ENCODE measurements at regions not wholly inside any gene's neighbourhood (a gene's known extent, or its start where the extent isn't known, plus 50 kb on each side); places are given as distances from the start of the nearest gene placed in this dataset.

DNA sequence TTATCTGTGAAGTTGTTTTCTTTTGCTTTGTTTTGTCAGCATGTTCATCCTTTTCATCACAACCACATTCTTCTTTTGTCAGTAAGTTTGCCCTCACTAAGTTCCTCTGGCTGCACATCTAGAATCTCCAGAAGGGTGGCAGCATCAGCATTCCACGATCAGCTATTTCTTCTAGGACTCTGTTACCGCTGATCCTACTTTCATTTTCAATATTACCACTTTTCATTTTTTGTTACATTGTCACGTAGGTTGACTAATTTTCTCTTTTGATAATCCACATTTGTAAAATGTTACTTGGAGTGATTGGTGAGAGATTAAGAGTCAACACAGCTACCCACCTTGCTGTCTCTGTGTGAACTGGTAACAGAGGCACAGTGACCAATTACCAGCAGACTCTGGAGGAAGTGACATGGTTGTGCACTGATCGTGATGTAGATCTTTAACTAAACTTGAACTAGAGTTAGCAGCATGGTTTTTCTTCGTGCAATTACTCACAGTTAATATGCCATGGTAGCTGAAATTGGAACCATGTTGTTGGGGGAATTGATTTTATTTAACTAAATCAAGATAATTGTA, 307.9 kb upstream of the SLC35B3 start:
- in situ Hi-C loops (cut with MboI; ENCODE audit: low sequenced_read_pairs) = no loop called here

DNA sequence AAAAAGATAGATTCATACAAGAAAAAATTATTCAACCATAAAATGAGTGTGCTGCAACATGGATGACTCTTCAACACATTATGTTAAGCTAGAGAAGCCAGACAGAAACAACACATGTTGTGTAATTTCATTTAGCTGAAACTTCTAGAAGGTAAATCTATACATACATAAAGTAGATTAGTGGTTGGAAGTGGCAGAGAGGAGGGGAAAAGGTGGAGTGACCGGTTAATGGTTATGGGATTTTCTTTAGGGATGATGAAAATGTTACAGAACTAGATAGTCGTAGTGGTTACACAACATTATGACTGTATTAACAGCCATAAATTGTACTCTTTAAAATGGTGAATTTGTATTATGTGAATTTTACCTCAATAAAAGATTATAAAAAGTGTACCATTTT, 304.1 kb upstream of the SLC35B3 start:
- in situ Hi-C loops (cut with MboI; ENCODE audit: low sequenced_read_pairs) = no loop called here

DNA sequence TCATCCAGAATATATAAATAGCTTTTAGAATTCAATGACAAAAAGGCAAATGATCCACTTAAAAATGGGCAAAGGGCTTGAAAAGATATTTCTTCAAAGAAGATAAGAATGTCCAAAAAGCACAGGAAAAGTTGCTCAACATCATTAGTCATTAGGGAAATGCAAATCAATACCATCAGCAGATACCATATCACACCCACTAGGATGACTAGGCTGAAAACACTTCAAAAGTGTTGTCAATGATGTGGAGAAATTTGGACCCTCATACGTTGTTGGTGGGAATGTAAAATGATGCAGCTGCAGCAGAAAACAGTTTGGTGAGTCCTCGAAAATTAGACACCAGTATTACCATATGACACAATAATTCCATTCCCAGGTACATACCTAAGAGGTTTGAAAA, 303.6 kb upstream of the SLC35B3 start:
- in situ Hi-C loops (cut with MboI; ENCODE audit: low sequenced_read_pairs) = no loop called here

DNA sequence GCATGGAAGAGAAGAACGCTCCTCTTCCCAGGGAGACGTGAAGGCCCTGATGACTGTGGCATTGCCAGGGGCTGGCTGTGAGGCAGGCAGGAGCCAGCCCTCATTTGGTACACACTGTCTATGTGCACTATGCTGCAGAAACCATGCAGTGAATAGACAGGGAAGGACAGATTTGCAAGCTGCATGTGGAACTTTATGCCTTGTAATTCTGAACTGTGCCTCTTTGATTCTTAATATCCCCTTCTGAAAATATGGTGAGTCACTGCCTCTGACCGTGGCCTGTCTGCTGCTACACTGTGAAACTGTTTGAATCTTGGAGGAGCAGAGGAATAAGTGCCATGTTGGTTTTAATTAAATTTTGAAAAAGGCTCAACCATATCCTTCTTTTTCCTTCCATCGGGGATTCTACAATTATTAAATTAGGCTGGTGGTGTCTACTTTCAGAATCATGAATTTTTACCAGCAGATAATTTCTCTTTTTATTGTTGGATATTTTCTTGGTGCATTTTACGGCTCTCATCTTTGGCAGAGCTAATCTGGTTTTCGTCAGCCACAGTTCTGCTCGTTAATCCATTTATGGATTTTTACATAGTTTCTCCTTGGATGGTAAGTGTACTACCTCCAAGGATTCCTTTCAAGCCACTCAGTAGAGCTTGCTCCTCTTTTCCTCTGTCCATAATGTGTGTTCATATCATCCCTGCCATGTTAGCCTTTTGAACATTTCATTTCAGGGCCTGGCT, 301.0 kb upstream of the SLC35B3 start:
- in situ Hi-C loops (cut with MboI; ENCODE audit: low sequenced_read_pairs) = no loop called here

DNA sequence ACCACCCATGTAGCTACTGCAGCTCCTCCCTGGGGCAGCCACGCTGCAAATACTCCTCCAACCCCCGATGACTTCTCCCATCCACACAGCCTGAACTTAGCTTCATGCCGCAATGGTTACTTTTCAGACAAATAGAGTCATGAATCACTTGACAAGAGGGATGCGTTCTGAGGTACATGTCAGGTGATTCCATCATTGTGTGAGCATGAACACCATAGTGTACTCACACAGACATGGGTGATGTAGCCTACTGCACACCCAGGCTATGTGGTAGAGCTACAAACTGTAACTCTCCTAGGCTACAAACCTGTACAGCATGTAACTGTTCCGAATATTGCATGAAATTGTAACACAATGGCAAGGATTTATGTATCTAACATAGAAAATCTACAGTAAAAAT, 298.5 kb upstream of the SLC35B3 start:
- in situ Hi-C loops (cut with MboI; ENCODE audit: low sequenced_read_pairs) = no loop called here

DNA sequence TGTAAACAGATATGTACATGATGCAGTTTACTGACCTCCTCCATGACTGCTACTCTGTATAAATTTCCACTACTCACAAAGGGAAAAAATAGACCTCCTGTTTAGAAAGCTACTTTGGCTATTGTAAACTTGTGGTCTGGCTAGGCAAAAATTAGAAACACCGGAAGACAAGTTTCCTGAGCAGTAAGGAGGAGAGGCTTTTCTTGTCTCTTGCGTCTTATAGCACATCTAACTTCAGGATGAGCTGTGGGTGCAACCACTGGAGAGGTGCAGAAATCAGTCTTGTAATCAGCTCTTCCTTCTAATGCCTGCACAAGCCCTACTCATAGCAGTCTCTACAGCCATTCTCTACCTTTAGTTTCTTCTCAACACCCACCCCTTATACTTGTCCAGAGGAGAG, 296.5 kb upstream of the SLC35B3 start:
- in situ Hi-C loops (cut with MboI; ENCODE audit: low sequenced_read_pairs) = no loop called here

DNA sequence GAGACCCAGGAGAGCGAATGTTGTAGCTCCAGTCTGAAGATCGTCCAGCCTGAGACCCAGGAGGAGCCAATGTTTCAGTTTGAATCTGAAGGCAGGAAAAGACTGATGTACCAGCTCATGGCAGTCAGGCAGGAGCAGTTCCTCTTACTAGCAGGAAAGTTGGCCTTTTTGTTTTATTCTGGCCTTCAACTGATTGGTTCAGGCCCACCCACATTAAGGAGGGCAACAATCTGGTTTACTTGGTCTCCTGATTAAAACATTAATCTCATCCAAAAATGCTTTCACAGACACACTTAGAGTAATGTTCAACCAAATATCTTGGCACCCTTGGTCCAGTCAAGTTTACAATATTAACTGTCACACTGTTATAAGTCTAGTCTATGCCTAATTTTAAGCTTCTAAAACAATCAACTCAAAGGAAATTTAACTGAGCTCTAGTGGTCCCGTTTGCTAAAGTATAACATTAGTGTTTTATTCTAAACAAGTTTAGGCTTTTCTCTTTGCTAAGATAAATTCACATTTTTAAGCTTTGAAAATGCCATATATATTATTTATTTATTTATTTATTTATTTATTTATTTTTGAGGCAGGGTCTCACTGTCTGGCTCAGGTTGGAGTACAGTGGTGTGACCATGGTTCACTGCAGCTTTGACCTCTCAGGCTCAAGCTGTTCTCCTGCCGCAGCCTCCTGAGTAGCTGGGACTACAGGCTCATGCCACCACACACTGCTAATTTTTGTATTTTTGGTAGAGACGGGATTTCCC, 275.5 kb upstream of the SLC35B3 start:
- in situ Hi-C loops (cut with MboI; ENCODE audit: low sequenced_read_pairs) = no loop called here

DNA sequence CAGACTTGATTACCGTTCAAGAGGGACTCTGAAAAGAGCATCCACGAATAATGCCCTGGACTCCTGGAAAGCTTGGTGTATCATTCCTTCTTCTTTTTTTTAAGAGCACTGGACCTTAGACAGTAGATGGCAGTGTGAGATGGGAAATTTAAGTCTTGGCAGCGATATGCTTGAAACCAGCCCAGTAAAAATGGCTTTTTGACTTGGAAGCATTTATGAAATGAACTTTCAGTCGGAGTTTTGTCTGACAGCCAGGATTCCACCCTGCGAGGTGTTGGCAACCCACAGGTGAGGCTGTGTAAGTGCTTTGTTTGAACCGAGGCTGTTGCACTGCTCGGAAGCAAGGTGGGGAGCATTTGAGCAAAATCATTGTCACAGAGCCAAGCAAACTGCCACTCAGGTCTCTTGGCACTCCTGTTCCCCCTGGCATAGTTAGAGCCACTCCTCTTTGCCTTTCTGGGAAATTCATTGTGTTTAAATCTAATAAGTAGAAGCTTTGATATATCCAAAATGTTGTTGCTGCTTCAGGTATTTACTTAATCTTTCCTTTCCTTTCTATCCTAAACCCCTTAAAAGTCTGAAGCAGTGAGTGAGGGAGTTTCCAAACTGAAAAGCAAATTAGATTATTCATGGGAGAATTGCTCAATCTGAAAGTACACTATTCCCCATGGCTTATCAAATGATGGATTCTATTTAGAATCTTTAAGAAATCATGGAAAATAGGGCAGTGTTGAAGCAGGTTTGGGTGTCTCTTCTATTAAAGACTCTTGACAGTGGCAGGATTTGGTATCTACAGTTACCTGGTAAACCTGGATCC, 272.8 kb upstream of the SLC35B3 start:
- in situ Hi-C loops (cut with MboI; ENCODE audit: low sequenced_read_pairs) = no loop called here

DNA sequence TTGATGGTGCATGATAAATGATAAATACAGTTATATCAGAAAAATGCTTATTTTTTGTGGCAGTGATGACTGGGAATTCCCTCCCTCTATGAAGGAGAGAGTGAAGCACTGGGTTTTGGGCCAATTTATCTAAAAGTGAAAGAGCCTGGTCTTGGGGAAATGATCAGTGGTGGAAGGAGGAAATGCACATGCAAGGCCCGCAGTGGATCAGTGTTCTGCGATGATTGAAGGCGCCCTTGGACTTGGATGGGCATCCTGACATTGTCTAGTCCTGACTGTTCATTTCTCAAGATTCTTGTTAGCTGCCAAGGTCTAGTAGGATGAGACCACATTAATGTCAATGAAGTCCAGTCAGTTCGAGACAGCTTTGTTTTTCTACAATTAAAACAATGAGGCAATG, 272.0 kb upstream of the SLC35B3 start:
- in situ Hi-C loops (cut with MboI; ENCODE audit: low sequenced_read_pairs) = no loop called here

DNA sequence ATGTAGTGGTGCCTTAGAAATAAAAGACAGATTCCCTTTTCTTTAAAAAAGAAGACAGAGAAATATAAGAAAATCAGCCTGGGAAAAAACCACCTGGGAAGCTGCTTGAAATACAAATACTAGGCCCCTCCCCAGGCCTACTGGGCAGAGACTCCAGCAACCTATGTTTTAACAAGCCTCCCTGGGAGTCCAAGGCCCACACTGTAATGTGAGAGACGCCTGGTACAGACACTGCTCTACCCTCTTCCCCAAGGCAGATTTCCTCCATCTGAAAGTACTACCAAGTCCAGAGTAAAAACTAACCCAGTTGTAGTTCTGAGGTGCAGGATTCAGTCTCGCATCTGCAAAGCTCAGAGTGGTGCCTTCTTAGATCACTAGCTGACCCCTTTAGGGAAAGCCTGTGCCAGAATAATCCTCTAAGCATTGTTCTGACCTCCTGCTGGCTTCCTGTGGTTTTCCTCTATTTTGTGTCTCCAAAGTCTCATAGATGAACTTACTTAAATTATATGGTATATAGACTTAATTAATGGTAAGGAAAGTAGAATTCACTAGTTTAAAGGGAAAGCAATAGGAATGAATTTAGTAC, 270.2 kb upstream of the SLC35B3 start:
- in situ Hi-C loops (cut with MboI; ENCODE audit: low sequenced_read_pairs) = no loop called here

DNA sequence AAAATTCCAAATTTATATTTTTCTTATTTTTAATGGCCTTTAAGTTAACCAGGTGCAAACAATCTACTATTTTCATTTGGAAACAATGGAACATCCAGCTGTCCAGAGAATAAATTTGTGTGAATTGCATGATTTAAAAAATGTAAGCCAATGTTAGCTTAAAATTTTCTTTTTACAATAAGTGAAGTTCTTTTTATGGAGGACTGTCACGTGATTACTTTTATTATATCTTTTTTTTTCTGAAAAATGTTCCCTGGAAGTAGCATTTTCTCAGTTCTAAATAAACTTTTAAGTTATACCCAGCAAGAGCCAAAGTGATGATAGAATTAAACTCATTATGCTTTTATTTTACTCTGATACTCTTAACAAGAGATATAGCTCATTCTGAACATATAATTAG, 267.7 kb upstream of the SLC35B3 start:
- in situ Hi-C loops (cut with MboI; ENCODE audit: low sequenced_read_pairs) = no loop called here

DNA sequence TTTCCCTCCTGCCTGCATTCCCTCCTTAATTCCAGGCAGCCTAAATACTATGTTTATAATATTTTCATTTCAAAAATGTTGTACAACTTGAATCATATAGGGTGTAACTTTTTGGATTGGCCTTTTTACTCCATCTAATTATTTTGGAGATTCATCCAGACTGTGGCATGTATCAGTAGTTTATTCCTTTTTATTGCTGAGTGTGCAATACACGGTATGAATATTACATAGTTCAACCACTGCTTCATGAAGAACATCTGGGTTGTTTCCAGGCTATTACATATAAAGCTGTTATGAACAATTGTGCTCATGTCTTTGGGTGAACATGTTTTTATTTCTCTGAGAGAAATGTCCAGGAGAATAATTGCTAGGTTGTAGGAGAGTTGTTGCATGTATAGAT, 253.5 kb upstream of the SLC35B3 start:
- in situ Hi-C loops (cut with MboI; ENCODE audit: low sequenced_read_pairs) = no loop called here

DNA sequence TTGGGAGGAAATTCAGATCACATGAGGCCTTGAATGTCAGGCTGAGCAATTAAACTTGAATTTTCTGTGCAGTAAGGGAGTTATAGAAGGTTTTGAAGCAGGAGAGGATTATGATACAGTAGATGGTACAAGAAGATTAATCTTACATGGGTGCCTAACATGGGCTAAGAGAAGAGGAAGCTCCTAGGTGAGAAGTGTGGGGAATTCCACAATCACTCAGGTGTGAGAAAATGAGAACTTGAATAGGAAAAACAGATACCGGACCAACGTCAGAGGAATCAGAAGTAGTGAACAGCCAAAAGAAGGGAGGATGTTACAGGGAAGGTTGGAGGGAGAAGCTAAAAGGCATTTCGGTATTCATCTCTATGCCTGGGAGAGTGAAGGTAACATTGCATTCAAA, 250.7 kb upstream of the SLC35B3 start:
- in situ Hi-C loops (cut with MboI; ENCODE audit: low sequenced_read_pairs) = no loop called here

DNA sequence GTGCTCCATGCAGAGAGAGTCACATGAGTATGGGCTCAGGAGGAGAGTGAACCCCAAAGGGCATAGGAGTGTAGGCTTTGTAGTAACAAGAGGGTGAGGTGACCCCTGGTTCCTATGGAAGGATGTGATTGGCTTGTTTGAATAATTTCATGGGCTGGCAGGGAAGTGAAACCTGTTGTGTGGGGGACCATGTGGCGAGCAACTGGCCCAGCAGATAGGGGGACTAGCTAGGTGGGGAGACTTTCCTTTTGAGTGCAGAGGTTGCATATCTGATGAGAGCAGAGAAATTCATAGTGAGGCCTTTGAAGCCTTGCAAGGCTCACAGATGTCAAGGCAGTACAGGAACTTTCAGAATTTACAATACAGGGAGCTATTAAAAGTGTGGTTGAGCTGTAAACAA, 247.9 kb upstream of the SLC35B3 start:
- in situ Hi-C loops (cut with MboI; ENCODE audit: low sequenced_read_pairs) = no loop called here

DNA sequence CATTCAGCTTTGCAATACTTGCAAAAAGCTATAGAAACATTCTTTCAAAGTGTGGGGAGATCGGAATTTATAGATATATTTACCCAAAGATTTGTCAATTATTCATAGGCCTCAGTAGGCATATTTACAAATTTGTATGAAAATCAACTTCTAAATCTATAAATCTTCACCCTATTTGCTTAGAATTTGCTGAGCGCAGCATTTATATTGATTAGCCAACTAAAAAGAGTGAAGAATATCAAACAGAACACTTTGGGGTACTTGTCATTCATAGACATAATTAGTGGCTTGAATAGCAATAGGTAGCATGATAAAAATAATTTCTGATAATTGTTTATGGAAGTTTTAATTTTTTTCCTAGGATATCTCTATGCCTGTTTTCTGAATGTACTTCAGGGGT, 244.5 kb upstream of the SLC35B3 start:
- in situ Hi-C loops (cut with MboI; ENCODE audit: low sequenced_read_pairs) = no loop called here

DNA sequence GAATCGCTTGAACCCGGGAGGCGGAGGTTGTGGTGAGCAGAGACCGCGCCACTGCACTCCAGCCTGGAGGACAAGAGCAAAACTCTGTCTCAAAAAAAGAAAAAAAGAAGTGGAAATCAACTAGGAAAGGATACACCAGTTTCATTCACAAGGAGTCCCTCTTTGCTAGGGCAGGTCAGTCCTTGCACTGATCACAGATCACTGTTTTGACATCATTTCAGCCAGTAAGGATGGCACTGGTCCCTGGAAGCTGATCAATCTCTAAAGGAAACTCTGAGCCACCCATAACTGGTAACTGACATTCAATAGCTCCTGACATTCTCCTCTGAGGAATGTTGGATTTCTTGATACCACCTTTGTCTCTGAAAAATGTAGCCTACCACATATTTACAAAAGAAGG, 243.1 kb upstream of the SLC35B3 start:
- in situ Hi-C loops (cut with MboI; ENCODE audit: low sequenced_read_pairs) = no loop called here

DNA sequence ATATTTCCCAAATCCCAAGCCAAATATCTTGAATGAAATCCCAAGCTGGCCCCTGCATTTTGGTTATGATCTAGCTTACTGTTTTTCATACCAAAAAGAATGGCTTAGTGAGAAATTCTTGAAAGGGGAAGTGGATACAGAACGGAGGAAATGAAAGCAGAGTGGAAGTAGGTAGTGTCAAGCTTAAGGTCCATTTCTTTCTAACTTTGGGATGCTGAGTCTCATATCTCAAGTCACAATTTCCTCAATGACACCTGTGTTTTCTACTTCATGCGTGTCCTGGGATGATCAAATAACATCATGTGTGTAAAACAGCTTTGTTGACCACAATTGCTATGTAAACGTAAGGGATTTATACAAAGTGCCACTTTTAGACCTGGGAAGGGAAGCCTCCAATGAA, 238.8 kb upstream of the SLC35B3 start:
- in situ Hi-C loops (cut with MboI; ENCODE audit: low sequenced_read_pairs) = no loop called here

DNA sequence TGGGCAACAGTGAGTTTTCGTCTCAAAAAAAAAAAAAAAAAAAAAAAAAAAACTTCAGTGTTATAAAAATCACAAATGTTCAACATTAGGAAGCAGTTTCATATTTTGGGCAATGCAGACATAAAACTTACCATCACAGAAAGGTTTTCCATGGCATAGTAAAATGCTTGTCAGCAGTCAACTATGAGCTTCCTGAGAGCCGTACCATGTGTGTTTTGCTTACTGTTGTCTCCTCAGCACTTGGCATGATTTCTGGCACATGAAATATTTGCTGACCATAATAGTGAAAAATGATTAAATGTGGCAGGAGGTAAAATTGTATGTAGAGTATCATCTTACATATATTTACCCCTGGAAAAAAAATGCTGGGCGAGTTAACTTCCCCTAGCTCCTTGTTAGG, 237.5 kb upstream of the SLC35B3 start:
- in situ Hi-C loops (cut with MboI; ENCODE audit: low sequenced_read_pairs) = no loop called here

DNA sequence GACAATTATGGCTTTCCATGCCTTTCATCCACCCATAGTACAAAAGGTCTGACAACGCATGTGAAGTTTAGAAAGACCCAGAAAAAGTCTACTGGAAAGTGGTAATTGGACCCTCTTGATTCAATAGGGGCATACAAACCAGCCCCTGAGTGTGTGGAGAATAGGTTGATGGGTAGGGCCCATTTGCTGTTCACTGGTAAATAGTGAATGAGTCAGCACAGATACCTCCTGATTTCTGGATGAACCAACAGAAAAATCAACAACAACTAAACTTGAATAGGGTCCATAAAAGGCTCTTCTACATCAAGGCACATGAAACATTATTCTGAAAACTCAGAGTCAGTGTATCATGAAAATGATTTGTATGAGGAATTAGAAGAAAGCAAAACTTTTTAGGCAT, 235.4 kb upstream of the SLC35B3 start:
- in situ Hi-C loops (cut with MboI; ENCODE audit: low sequenced_read_pairs) = no loop called here

DNA sequence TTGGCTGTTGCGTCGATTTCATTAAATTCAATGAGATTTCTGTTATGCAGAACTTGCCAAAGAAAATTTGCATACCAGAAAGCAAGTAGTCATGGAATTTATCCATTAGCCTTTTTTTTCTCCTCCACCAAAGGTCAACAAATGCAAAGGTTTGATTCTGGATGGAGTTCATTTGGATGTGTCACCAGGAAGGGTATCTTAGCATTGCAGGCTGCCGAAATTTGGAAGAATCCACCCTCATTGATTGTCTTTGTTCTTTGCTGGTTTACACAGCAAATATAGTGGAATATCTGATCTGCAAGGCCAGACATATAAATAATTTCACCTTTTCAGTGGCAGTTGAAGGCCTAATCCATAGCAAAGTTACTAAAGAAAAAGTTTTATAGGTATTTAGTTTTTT, 229.4 kb upstream of the SLC35B3 start:
- in situ Hi-C loops (cut with MboI; ENCODE audit: low sequenced_read_pairs) = no loop called here

DNA sequence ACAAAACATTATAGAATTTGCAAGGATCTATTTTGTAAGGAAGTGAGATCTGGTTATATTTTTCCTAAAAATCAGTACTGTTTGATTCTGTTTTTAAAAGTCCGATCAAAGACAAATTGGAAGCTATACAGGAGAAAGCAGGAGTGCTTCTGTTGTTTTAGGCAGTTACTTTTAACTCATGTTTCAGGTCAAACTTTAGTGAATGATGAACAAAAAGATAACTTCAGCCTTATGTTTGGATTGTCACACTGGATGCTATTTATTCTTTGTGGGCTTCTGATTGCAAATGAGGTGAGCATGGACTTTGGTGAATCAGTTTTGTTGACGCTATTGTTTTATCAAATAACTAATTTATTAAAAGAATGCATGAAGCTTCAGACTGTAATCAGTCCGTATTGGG, 228.7 kb upstream of the SLC35B3 start:
- in situ Hi-C loops (cut with MboI; ENCODE audit: low sequenced_read_pairs) = no loop called here

All from HL-60/S4 treated with phorbol 12-myristate 13-acetate at 8.2 ng/mL for 4 days and 3 days (cell line).